MCF 10A (cell line): ENCODE measurements at regions not wholly inside any gene's neighbourhood (a gene's known extent, or its start where the extent isn't known, plus 50 kb on each side); places are given as distances from the start of the nearest gene placed in this dataset.
"Not testable (repeated sequence)": the region's sequence is repeated elsewhere in the genome, so short reads cannot be mapped to it uniquely, and the experiment has no call there.

Experiments
- BruUV-seq: library from RNA; stranded (reverse); fragments of 400-500 nt; replicated peaks from 2 replicates; lab custom pipeline; 2021; lab: Mats Ljungman, UMichigan
- CTCF ChIA-PET: fragments of 300-600 bp; sonication (Branson Sonifier 250); formaldehyde crosslinking; extraction: SDS; loops from one replicate; lab custom pipeline; 2021; ENCODE audit warnings: antibody characterized with exemption, inconsistent platforms; lab: Yijun Ruan, JAX
- POLR2A ChIA-PET: fragments of 300-600, 350-650 bp; sonication (Branson Sonifier 250); formaldehyde crosslinking; extraction: SDS; loops from one replicate; lab custom pipeline; 2020; ENCODE audit warnings: antibody characterized with exemption, inconsistent platforms; lab: Yijun Ruan, JAX
- DNase-seq: peaks from one replicate; pipeline ENCODE4 v3.0.0-alpha.2; 2018; ENCODE audit not compliant: unreplicated experiment
- H3K27ac Mint-ChIP-seq: one replicate; pipeline ENCODE4 v1.8.0; 2022; ENCODE audit warnings: mild to moderate bottlenecking, low read depth, mixed read lengths; ENCODE audit not compliant: unreplicated experiment
- H3K27me3 Mint-ChIP-seq: one replicate; pipeline ENCODE4 v1.8.0; 2022; ENCODE audit warnings: mixed read lengths; ENCODE audit not compliant: insufficient read depth, unreplicated experiment
- H3K36me3 Mint-ChIP-seq: one replicate; pipeline ENCODE4 v1.8.0; 2022; ENCODE audit warnings: mild to moderate bottlenecking, moderate library complexity, mixed read lengths; ENCODE audit not compliant: insufficient read depth, unreplicated experiment
- H3K4me1 Mint-ChIP-seq: one replicate; pipeline ENCODE4 v1.8.0; 2022; ENCODE audit warnings: mixed read lengths; ENCODE audit not compliant: insufficient read depth, unreplicated experiment
- H3K4me3 Mint-ChIP-seq: one replicate; pipeline ENCODE4 v1.8.0; 2022; ENCODE audit warnings: mild to moderate bottlenecking, moderate library complexity, mixed read lengths; ENCODE audit not compliant: unreplicated experiment
- H3K9me3 Mint-ChIP-seq: one replicate; pipeline ENCODE4 v1.8.0; 2022; ENCODE audit warnings: mixed read lengths; ENCODE audit not compliant: unreplicated experiment
- intact Hi-C: fragments of 100-400 bp; cut with micrococcal nuclease; formaldehyde crosslinking; loops from 2 replicates; pipeline ENCODE4 v1.14.1; 2022
- TF ChIP-seq, protein P1 (sequence below): fragments of 200-600 bp; IDR thresholded peaks from one replicate; pipeline ENCODE4 v1.8.0; 2022; ENCODE audit warnings: antibody characterized with exemption, mild to moderate bottlenecking; ENCODE audit not compliant: unreplicated experiment

DNA sequence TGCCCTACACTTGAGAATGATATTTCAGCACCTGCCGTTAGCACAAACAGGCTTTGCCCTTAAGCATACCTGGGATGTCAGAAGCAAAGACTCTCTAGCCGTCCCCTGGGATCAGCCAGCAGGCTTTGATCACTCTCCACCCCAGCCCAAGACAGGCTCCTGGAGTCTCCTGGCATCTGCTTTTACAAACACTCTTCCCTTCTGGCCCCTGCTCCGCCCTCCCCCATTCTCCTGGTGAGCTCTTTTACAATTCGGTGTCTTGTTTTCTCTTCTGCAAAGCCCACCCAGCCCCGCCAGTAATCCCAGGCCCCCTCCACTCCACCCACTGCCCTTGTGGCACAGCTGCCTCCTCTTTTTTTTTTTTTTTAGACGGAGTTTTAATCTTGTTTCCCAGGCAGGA lies 50.4 kb downstream of the KATNIP start:
- intact Hi-C loops = no loop called here
- no peak overlapping the region for H3K27ac Mint-ChIP-seq

DNA sequence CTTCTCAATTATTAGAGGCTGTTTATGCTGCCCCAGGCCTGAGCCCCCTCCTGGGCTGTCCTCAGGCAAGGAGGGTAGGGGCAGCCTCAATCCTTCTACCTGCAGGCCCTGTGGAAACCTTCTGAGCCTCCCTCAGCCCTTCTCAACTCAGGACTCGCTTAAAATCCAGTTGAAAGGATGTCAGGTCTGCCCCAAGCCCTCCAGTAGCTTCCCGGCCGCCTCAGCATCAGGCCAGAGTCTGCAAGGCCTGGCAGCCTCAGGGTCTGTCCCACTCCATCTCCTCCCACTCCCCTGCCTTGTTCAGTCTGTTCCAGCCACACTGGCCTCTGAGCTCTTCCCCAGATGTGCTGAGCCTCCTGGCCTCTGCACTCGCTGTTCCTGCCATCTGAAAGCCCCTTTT lies 52.2 kb downstream of the KATNIP start:
- intact Hi-C loops = no loop called here
- ChIA-PET CTCF (no interaction called here), POLR2A (no interaction called here)
- Mint-ChIP-seq H3K27me3 (no peaks in the 10 kb centered on the region), H3K4me1 (no peaks in the 10 kb centered on the region), H3K36me3 (no peaks in the 10 kb centered on the region), H3K4me3 (no peak overlapping the region), H3K27ac (no peak overlapping the region), H3K9me3 (no peaks in the 10 kb centered on the region)
- no TSS peak for BruUV-seq
- no peak for DNase-seq
- TF ChIP-seq, protein P1, sequence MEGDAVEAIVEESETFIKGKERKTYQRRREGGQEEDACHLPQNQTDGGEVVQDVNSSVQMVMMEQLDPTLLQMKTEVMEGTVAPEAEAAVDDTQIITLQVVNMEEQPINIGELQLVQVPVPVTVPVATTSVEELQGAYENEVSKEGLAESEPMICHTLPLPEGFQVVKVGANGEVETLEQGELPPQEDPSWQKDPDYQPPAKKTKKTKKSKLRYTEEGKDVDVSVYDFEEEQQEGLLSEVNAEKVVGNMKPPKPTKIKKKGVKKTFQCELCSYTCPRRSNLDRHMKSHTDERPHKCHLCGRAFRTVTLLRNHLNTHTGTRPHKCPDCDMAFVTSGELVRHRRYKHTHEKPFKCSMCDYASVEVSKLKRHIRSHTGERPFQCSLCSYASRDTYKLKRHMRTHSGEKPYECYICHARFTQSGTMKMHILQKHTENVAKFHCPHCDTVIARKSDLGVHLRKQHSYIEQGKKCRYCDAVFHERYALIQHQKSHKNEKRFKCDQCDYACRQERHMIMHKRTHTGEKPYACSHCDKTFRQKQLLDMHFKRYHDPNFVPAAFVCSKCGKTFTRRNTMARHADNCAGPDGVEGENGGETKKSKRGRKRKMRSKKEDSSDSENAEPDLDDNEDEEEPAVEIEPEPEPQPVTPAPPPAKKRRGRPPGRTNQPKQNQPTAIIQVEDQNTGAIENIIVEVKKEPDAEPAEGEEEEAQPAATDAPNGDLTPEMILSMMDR = no peak

More for the DNA sequence above, 50.4 kb downstream of the KATNIP start:
- ChIA-PET CTCF (interaction anchor here (0.6 kb wide), 1 partner anchor 12 kb away, joined by 6 read pairs; no protein-coding TSS in a partner anchor), POLR2A (no interaction called here)
- TF ChIP-seq, protein P1 = no peak
- H3K9me3 Mint-ChIP-seq = no peaks in the 10 kb centered on the region
- H3K4me1 Mint-ChIP-seq = no peaks in the 10 kb centered on the region
- no peak overlapping the region for H3K4me3 Mint-ChIP-seq
- DNase-seq = no peak
- BruUV-seq = no TSS peak
- peaks cover 9% of the 10 kb centered on the region for H3K36me3 Mint-ChIP-seq
- no peaks in the 10 kb centered on the region for H3K27me3 Mint-ChIP-seq

DNA sequence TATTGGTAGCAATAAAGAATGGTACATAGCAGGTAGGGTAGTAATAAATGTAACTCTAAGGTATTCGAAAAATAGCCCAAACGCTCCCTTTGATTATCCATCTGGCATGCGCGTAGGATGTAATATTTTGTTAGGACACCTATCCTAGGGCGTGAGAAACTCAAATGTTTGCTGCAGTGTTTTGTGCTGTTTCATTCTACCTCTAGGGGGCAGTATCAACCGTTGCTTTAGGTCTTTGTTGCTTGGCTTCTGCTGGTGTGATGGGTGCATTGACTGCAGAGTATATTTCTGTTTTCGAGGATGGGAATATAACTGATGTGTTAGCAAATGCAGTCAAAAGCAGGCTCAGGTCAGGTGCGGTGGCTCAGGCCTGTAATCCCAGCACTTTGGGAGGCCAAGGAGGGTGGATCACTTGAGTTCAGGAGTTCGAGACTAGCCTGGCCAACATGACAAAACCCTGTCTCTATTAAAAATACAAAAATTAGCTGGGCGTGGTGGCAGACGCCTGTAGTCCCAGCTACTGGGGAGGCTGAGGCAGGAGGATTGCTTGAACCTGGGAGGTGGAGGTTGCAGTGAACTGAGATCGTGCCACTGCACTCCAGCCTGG lies 55.7 kb downstream of the KATNIP start:
- not testable (repeated sequence) for H3K4me3 Mint-ChIP-seq, H3K27ac Mint-ChIP-seq, H3K27me3 Mint-ChIP-seq, H3K9me3 Mint-ChIP-seq, BruUV-seq, H3K4me1 Mint-ChIP-seq
- TF ChIP-seq, protein P1 = peak; percentile 51
- POLR2A ChIA-PET = interaction anchor here (0.8 to 0.9 kb wide), 2 partner anchors 55 to 149 kb away, joined by 3 to 4 read pairs; no protein-coding TSS in a partner anchor
- peak; percentile 54 for DNase-seq
- CTCF ChIA-PET = interaction anchor here (0.7 to 1.5 kb wide), 4 partner anchors 8 to 23 kb away, joined by 3 to 4 read pairs (median 4); no protein-coding TSS in a partner anchor
- H3K36me3 Mint-ChIP-seq = peaks cover 19% of the 10 kb centered on the region
- intact Hi-C loops = loop anchor here (1.0 kb wide), 1 partner anchor 465 kb away; no protein-coding TSS in a partner anchor

DNA sequence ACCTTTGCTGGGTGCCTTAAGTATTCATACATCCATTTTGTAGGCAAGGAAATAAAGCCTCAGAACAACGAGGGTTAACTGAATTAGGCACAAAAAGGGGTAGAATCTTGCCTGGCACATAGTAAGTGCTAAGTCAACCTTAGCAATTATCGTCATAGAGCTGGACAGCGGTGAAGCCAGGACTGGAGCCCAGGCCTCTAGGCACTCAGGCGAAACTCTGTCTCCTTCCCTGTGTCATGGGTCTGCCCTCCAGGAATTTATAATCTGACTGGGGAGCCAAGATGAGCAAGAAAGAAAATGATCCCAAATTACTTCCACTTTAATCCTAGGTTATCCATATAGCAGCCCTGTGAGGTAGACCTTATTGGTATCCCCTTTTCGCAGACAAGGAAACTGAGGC lies 61.4 kb downstream of the KATNIP start:
- POLR2A ChIA-PET = no interaction called here
- intact Hi-C loops = no loop called here
- Mint-ChIP-seq H3K27ac (no peak overlapping the region), H3K36me3 (peaks cover 25% of the 10 kb centered on the region), H3K9me3 (no peaks in the 10 kb centered on the region), H3K27me3 (no peaks in the 10 kb centered on the region), H3K4me3 (no peak overlapping the region), H3K4me1 (no peaks in the 10 kb centered on the region)
- CTCF ChIA-PET = interaction anchor here (0.7 kb wide), 1 partner anchor 138 kb away, joined by 3 read pairs; no protein-coding TSS in a partner anchor
- no TSS peak for BruUV-seq
- TF ChIP-seq, protein P1 = no peak
- no peak for DNase-seq
